ENCODE measurements at regions not wholly inside any gene's neighbourhood (a gene's known extent, or its start where the extent isn't known, plus 50 kb on each side); places are given as distances from the start of the nearest gene placed in this dataset.

DNA sequence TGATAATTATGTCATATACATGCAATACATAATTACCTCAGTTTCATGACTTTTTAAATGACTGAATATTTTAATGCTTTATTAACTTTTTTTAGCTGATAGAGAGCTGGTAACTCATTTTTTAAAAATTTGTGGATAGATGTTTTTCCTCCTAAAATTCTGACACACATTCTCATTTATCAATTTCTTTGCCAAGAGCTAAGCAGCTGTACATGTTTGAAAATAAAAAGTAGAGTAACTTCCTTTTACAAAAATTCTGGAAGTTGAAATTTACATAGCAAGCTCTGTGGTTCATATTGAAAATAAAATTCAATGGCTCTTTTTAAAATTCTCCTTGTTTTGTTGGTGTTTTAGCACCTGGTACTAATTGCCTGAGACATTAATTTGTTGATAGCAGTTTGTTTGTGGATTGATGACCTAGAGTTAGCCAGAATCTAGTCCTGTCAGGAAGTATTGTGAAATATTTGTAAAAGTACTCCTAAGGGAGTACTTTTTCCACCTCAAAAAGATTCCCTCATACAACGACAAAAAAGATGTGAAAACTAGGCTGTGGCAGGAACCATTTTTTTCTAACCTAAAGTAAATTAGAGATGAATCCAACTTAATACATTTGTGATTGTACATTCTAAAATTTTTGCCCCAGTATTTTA, 621.8 kb downstream of the BCKDHB start:
- no peak for DNase-seq
- ATAC-seq: no peak

GRCh38 chr6:80725156-80725930, 618.9 kb downstream of the BCKDHB start:
- ATAC-seq (no peak), DNase-seq (no peak)

GRCh38 chr6:80720824-80721223, 614.4 kb downstream of the BCKDHB start:
- no peak for DNase-seq
- ATAC-seq: no peak

- DNase-seq: no peak
- ATAC-seq: no peak
Measured at GRCh38 chr6:80714513-80714912, 608.0 kb downstream of the BCKDHB start.

DNA sequence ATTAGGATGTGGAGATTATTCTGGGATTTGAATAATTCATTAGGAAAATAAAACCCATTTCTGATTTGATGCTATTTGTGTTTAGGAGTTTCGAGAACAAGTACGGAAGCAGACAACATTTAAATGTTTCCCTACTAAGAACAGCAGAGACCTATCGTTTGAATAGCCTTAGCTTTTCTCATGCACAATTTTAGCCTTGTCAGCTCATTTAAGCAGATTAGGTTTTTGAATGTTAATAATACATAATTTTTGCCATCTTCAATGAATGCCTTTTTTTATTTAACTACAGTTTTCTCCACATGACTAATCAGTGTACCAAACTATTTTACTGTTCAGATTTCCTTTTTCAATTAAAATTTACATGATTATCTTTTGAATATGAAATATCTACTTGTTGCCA, 592.0 kb downstream of the BCKDHB start:
- no peak for ATAC-seq
- DNase-seq: no peak

DNA sequence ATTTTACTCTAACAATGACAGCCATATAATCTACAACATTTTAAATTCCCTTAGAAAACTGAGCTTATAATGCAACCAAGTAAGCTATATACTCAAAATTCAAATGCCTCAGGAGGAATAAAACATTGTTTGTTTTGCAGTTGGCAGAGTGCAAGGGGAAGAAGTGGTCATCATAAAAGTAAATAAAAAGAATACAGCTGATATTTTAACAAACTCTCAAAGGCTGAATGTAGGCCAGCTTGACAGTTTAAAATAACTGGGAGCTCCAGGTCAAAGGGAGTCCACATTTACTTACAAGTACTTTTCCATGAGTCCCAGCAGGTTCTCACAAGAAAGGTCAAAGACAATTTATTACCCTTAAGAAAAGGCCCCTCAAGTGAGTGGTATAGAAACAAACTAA, 589.8 kb downstream of the BCKDHB start:
- DNase-seq (no peak), ATAC-seq (no peak)

DNA sequence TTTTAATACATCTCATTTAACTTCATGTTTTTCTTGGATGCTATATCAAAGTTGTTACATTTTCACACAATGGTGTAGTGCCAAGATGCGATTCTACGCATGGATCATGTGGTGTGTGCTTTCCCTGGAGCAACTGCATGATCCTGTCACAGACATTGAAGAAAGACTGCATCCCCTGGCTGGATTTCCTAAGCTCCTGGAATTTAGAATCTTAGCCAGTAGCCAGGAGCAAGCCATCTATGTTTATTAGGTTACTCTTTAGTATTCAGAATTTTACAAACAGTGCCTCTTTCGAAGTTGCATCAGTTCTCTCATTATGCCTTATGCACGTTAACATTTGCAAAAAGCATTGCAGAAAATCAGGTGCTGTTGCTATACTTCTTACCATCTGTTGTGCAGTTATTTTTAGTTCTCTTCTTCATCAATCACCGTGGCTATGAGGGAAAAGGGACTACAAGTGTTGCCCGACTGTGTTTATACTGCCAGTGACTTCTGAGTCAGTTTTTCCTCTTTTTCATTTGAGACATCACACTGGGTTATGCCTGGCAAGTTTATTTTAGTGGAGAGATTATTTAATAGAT, 584.2 kb downstream of the BCKDHB start:
- DNase-seq: no peak
- no peak for ATAC-seq

DNA sequence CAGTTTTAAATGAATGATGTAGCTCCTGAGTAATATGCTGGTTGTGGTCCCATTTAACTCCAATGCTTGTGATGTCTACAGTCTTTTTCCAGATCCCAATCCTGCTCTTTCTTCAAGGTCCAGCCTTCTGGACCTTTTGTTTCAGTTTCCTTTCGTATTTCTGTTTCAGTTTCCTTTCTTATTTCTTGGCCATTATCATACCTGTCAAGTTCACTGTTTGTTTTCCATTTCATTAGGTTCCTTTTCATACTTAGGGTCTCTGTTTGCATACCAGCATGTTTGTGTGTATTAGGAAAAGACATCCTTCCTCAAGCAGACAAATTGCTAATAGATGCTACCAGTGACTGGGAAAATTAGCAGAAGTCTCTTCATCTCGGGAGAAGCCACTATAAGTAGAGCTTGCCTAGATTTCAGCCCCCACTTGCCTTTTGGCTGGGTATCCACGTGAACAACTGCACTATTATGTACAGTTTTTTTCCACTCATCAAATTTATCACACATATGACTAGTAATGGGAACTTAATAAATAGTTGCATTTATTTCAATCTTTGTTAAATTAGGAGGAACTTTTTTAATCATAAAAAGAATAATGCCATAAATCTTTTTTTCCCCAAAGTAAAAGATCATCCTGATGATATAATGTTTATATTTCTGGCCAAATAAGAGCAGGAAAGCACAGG, 583.4 kb downstream of the BCKDHB start:
- no peak for DNase-seq
- ATAC-seq: no peak

- DNase-seq: no peak
- no peak for ATAC-seq
Measured at GRCh38 chr6:80679992-80680391, 573.5 kb downstream of the BCKDHB start.

GRCh38 chr6:80676386-80676785, 569.9 kb downstream of the BCKDHB start:
- DNase-seq: no peak
- ATAC-seq: no peak

DNA sequence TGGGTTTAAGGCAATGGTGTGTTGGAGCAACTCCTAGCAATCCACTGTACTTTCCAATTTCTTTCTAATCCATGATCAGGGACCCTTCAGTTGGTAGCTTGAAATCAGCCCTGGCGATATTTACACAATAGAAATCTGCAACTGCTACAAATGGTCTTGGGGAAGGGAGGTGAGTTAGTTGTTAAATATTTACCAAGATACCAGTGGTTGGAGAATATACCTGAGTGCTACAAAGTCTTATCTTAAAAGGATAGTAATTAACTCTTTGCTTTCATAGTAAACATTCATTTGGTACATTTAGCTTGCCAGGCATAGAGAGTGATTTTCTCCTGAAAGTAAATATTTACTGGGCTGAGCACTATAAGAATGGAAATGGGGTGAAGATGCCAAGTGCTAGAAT, 568.2 kb downstream of the BCKDHB start:
- DNase-seq: no peak
- no peak for ATAC-seq

GRCh38 chr6:80673367-80673766, 566.9 kb downstream of the BCKDHB start:
- no peak for ATAC-seq

GRCh38 chr6:80667006-80667405, 560.5 kb downstream of the BCKDHB start:
- DNase-seq: no peak
- no peak for ATAC-seq

More at GRCh38 chr6:80673367-80673766, 566.9 kb downstream of the BCKDHB start:
- no peak for DNase-seq

DNA sequence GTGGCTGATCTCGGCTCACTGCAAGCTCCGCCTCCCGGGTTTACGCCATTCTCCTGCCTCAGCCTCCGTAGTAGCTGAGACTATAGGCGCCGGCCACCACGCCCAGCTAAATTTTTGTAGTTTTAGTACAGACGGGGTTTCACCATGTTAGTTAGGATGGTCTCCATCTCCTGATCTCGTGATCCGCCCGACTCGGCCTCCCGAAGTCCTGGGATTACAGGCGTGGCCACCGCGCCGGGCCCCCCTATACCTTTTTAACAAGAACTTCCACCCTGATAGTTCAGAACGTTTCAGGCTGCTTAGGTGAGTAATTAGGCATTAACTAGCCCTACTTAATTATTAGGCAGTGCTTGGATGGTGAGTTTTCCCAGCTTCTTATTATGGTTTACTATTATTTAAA, 552.5 kb downstream of the BCKDHB start:
- ATAC-seq (no peak), DNase-seq (no peak)

- DNase-seq (no peak), ATAC-seq (no peak)
Measured at GRCh38 chr6:80647156-80647555, 540.7 kb downstream of the BCKDHB start.

- no peak for DNase-seq
- ATAC-seq: no peak
Measured at GRCh38 chr6:80643881-80644280, 537.4 kb downstream of the BCKDHB start.

- no peak for ATAC-seq
- no peak for DNase-seq
Measured at GRCh38 chr6:80642452-80642851, 536.0 kb downstream of the BCKDHB start.

DNA sequence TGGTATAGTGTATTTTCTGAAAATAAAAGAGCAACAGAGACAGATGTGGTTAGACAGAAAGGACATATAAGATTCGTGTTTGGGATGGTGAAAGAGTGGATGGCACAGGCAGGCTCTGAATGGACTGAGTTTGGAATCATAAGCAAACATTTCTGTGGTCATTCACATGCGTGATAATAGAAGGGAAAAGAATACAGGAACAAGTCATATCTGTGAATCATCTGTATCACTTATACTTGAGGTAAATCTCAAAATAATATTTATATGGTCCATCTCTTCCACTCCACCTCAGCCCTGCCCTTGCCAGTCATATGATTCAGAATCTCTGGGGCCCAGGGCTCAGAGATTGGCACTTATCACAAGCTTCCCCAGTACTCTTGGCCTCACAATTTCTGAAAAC, 535.1 kb downstream of the BCKDHB start:
- ATAC-seq (no peak), DNase-seq (no peak)

GRCh38 chr6:80640176-80640575, 533.7 kb downstream of the BCKDHB start:
- ATAC-seq: no peak
- no peak for DNase-seq

GRCh38 chr6:80639181-80639629, 532.7 kb downstream of the BCKDHB start:
- DNase-seq (no peak), ATAC-seq (no peak)

DNA sequence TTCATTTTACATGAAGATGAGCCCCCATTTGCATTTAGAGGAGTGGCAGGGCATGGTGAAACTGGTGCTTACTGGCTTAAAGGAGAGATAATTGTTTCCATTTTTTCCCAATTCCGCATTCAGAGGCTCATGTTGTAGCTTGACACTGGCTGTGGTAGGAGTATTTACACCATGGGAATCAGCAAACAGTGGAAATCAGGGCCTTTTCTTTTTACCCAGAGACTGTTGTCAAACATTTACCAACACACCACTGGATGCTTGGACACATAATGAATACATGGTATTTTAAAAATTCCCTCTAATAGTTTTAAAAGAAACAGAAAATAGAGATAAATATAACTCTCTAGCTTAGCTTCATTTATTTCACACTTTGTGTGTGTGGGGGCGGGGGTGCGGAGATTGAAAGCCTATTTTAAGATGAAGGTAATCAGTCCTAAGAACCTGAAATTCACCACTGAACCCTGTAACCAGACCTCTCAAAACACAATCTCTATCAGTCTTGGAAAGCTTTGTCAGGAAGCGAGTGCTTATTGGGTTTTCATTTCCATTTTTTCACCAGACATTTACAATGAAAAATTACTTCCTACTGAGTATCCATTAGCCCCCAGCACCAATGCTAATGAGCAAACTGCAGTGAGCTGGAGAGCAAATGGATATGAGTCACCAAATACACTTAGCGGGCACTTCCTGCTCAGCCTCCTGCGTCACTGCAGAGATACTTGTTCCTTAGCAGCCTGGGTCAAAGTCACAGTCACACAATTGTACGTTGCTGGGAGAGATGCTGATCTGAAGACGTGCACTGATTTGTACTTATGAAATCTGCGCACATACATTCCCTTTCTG, 532.0 kb downstream of the BCKDHB start:
- no peak for DNase-seq
- peak; percentile 55 for ATAC-seq

DNA sequence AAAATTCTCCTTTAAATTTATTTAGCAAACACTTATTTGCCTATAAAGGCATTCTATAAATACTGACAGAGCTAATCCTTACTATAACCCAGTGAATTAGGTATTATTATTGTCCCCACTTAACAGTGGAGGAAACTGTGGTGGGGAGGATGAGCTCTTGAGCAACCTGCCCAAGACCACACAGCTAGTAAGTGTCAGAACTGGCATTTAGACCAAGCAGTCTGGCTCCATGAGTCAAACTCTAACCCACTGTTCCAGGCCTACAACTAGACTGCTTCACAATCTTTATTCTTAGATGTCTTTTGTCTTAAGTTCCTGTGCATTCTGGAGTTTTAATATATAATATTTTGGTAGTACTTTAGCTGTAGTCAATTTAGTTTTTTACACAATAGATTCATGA, 530.8 kb downstream of the BCKDHB start:
- ATAC-seq: no peak
- no peak for DNase-seq
